ENCODE measurements at regions not wholly inside any gene's neighbourhood (a gene's known extent, or its start where the extent isn't known, plus 50 kb on each side); places are given as distances from the start of the nearest gene placed in this dataset.
"Not testable (repeated sequence)": the region's sequence is repeated elsewhere in the genome, so short reads cannot be mapped to it uniquely, and the experiment has no call there.

DNA sequence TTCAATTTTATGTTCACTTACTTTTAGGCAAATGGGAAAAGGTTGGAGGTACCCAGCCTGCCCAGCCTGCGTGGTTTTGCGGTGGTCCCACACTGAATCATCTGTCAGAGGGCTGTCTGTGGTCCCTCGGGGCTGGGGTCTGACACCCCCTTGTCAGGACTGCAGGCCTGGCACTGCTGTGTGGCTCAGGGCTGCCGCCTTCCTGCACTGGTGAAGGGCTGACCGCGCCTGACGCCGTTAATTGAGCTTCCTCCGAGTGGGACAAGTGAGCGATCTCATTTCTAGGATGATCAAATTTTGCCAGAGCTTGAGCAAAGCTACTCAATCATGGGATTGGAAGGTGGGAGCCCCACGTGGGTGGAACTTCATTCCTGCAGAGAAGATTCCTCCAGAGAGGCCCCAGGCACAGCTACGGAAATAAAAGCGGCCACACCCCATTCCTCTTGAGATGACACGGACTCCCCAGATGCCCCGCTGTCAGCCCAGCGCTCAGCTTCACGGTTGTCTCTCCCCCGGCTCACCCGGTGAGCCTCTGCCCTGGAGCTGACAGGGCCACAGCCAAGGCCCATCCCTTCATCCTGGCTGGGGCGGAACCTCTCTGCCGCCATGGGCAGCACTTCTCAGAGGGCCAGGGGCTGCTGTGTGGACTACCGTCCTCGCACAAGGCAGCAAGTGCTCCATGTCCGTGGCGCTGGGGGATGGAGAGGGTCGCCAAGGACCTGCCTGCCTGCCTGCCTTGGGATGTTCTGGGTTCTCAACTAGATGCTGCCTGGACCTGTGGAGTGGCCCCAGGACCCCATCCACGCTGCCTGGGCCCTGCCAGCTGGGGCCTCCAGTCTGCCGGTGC is 215.5 kb upstream of the SGCG start:
- not testable (repeated sequence) for H3K27ac ChIP-seq (ENCODE audit: low read length); H3K9me3 ChIP-seq (replicated peaks; ENCODE audit: control insufficient read depth, low read depth, low read length); H3K27me3 ChIP-seq (ENCODE audit: control insufficient read depth, insufficient read depth, low read length); H3K4me3 ChIP-seq (ENCODE audit: low read length); H3K36me3 ChIP-seq (ENCODE audit: control insufficient read depth, insufficient read depth, low read length)
- H3K4me1 ChIP-seq (ENCODE audit: control insufficient read depth, insufficient read depth, low read length): peaks cover 14% of the 10 kb centered on the region
- WGBS (ENCODE audit: insufficient coverage): 66% methylated on average over 18 of the region's 28 CpGs
- DNase-seq: peak; percentile 27

DNA sequence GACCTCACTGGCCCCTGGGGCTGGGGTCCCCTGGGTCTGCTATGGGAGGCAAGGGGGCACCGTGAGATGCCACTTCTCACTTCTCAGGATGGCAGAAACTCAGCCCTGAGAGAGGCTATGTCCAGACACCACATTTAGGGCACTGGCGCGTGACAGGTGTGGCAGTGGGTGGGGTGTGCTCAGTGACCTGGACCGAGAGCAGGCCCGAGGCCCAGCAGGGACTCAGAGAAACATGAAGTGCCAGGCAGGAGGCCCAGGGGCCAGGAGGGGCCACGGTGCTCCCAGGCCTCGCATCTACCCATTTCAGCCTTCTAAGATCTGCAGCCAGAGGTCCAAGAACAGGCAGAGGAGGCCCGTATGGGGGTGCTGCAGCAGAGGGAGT is 214.9 kb upstream of the SGCG start:
- not testable (repeated sequence) for H3K27ac ChIP-seq (ENCODE audit: low read length); H3K36me3 ChIP-seq (ENCODE audit: control insufficient read depth, insufficient read depth, low read length); DNase-seq; H3K9me3 ChIP-seq (replicated peaks; ENCODE audit: control insufficient read depth, low read depth, low read length); H3K27me3 ChIP-seq (ENCODE audit: control insufficient read depth, insufficient read depth, low read length); H3K4me3 ChIP-seq (ENCODE audit: low read length)
- WGBS (ENCODE audit: insufficient coverage): 90% methylated on average over 3 of the region's 8 CpGs
- peaks cover 14% of the 10 kb centered on the region for H3K4me1 ChIP-seq (ENCODE audit: control insufficient read depth, insufficient read depth, low read length)

DNA sequence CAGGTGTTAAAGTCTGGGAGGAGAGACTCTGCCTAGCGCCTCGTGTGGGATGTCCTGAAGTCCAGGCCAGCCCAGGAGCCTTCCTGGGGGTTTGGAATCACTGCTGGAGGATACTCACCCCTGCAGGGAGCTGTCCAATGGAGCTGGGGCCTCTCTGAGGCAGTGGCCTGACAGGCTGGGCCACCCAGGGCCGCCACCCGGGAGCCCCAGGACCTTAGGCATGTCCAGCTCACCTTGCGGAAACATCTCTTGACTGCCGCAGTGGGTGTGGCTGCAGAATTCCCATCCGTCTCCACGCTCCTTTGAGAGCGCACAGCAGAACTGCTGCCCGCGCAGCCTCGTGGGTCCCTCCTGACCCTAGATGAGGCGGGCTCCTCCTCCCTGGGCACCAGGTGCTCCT is 214.0 kb upstream of the SGCG start:
- peaks cover 14% of the 10 kb centered on the region for H3K4me1 ChIP-seq (ENCODE audit: control insufficient read depth, insufficient read depth, low read length)
- not testable (repeated sequence) for H3K36me3 ChIP-seq (ENCODE audit: control insufficient read depth, insufficient read depth, low read length); DNase-seq; H3K9me3 ChIP-seq (replicated peaks; ENCODE audit: control insufficient read depth, low read depth, low read length); H3K27ac ChIP-seq (ENCODE audit: low read length); H3K4me3 ChIP-seq (ENCODE audit: low read length); H3K27me3 ChIP-seq (ENCODE audit: control insufficient read depth, insufficient read depth, low read length)
- 92% methylated on average over 2 of the region's 13 CpGs for WGBS (ENCODE audit: insufficient coverage)

DNA sequence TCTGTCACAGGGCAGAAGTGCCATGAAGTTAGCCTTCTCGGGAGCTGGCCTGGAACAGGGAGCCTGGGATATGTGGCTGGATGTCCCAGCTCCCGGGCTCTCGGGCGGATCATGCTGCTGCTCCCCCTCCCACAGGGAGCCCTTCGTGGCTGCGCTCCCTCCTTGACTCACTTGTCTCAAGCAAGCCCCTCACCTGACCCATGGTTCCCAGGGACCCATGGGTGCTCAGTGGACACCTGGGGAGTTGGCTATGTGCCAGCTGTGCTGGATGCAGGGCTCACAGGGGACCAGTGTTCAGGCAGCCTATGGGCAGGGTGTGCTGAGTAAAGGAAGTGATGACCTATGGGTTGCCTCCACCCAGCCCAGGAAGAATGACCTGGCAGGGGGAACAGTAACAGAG is 213.1 kb upstream of the SGCG start:
- H3K4me3 ChIP-seq (ENCODE audit: low read length): no peak overlapping the region
- WGBS (ENCODE audit: insufficient coverage): 59% methylated on average over 5 of the region's 6 CpGs
- no peak for DNase-seq

DNA sequence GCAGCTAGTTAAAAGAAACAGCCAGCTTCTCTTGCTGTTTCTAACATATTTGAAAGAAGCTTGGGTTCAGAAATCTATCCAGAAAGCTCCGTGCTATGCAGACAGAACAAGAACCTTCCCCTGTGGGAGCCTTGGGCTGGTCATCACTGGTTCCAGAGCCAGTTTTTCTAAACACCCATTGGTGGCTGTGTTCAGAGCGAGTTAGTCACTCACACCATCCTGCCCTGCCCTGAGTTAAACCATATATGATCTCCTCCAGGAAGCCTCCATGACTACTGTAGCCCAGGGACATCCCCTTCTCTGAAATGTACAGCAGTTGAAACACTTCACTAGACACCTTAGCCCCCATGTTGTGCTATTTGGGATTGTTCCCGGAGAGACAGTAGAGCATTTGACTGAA is 200.8 kb upstream of the SGCG start:
- Histone ChIP-seq H3K4me3 (ENCODE audit: low read length) (no peak overlapping the region), H3K36me3 (ENCODE audit: control insufficient read depth, insufficient read depth, low read length) (no peaks in the 10 kb centered on the region), H3K27me3 (ENCODE audit: control insufficient read depth, insufficient read depth, low read length) (no peaks in the 10 kb centered on the region), H3K27ac (ENCODE audit: low read length) (no peak overlapping the region), H3K9me3 (replicated peaks; ENCODE audit: control insufficient read depth, low read depth, low read length) (peaks cover 15% of the 10 kb centered on the region), H3K4me1 (ENCODE audit: control insufficient read depth, insufficient read depth, low read length) (peaks cover 3% of the 10 kb centered on the region)
- WGBS (ENCODE audit: insufficient coverage): 56% methylated on average over 2 of the region's 3 CpGs
- no peak for DNase-seq

More for the DNA sequence above, 213.1 kb upstream of the SGCG start:
- Histone ChIP-seq H3K4me1 (ENCODE audit: control insufficient read depth, insufficient read depth, low read length) (peaks cover 14% of the 10 kb centered on the region), H3K27me3 (ENCODE audit: control insufficient read depth, insufficient read depth, low read length) (no peaks in the 10 kb centered on the region), H3K9me3 (replicated peaks; ENCODE audit: control insufficient read depth, low read depth, low read length) (no peaks in the 10 kb centered on the region), H3K27ac (ENCODE audit: low read length) (no peak overlapping the region), H3K36me3 (ENCODE audit: control insufficient read depth, insufficient read depth, low read length) (no peaks in the 10 kb centered on the region)

DNA sequence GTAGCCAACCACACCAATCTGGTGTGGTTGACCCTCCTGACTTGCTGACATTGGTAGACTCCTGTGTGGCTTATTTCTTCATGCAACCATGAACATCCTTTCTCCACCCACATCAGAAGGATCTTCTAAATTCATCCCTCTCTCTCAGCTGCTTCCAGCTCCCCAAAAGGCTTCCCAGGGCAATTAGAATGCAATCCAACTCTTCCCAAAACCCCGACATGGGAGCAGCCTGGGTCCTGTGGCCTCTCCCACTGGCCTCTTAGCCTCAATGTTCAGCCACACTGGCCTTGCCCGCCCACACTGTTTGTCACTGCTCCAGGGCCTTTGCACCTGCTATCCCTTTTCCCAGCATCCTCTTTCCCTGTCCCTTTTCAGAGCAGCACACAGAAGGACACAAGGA is 199.8 kb upstream of the SGCG start:
- Histone ChIP-seq H3K27me3 (ENCODE audit: control insufficient read depth, insufficient read depth, low read length) (no peaks in the 10 kb centered on the region), H3K27ac (ENCODE audit: low read length) (no peak overlapping the region), H3K4me3 (ENCODE audit: low read length) (no peak overlapping the region), H3K36me3 (ENCODE audit: control insufficient read depth, insufficient read depth, low read length) (no peaks in the 10 kb centered on the region), H3K9me3 (replicated peaks; ENCODE audit: control insufficient read depth, low read depth, low read length) (peaks cover 15% of the 10 kb centered on the region), H3K4me1 (ENCODE audit: control insufficient read depth, insufficient read depth, low read length) (peaks cover 3% of the 10 kb centered on the region)
- WGBS (ENCODE audit: insufficient coverage): 83% methylated on average over 2 of the region's 2 CpGs
- DNase-seq: no peak

DNA sequence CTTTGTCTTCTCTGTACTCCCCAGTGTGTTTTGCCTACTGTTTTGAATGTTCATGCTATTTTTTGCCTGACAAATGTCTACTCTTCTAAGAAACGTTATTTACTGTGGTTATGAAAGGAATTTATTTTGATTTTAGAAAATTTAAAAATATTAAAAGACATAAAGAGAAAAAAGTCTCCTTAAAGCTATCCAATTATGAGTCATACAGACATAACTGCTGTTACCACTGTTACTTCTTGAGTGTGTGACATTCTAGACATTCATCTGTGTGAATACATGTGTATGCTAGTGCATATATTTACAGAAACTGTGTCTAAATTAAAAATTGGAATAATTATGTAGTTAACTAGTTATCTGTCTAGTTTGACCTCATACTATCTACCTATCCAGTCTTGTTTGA is 187.6 kb upstream of the SGCG start:
- Histone ChIP-seq H3K4me1 (ENCODE audit: control insufficient read depth, insufficient read depth, low read length) (no peaks in the 10 kb centered on the region), H3K36me3 (ENCODE audit: control insufficient read depth, insufficient read depth, low read length) (no peaks in the 10 kb centered on the region), H3K27me3 (ENCODE audit: control insufficient read depth, insufficient read depth, low read length) (no peaks in the 10 kb centered on the region), H3K27ac (ENCODE audit: low read length) (no peak overlapping the region), H3K4me3 (ENCODE audit: low read length) (no peak overlapping the region), H3K9me3 (replicated peaks; ENCODE audit: control insufficient read depth, low read depth, low read length) (no peaks in the 10 kb centered on the region)
- WGBS (ENCODE audit: insufficient coverage): no CpG with 5 or more reads among the region's 1 CpG
- DNase-seq: no peak

DNA sequence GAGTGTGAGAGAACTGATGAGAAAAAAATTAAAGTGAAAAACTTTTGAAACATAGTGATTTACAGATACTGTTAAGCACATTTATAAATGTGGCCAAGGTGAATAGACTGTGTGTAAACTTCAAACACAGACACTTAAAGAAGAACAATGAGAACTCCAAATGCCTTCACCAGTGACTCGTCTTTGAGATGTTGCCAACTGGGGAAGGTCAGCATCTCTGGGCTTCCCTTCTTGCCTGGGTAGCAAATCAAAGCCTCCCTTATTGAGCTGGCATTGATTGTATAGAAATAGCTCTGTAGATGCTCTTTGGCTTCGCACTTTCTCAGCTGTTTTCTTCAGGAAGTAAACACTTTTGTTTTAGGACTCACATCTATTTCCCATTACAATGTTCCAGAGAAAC is 177.3 kb upstream of the SGCG start:
- H3K36me3 ChIP-seq (ENCODE audit: control insufficient read depth, insufficient read depth, low read length): no peaks in the 10 kb centered on the region
- DNase-seq: no peak
- no peaks in the 10 kb centered on the region for H3K27me3 ChIP-seq (ENCODE audit: control insufficient read depth, insufficient read depth, low read length)
- H3K4me1 ChIP-seq (ENCODE audit: control insufficient read depth, insufficient read depth, low read length): peaks cover 4% of the 10 kb centered on the region
- H3K4me3 ChIP-seq (ENCODE audit: low read length): no peak overlapping the region
- no peak overlapping the region for H3K27ac ChIP-seq (ENCODE audit: low read length)
- no CpG with 5 or more reads among the region's 2 CpGs for WGBS (ENCODE audit: insufficient coverage)
- peaks cover 8% of the 10 kb centered on the region for H3K9me3 ChIP-seq (replicated peaks; ENCODE audit: control insufficient read depth, low read depth, low read length)

DNA sequence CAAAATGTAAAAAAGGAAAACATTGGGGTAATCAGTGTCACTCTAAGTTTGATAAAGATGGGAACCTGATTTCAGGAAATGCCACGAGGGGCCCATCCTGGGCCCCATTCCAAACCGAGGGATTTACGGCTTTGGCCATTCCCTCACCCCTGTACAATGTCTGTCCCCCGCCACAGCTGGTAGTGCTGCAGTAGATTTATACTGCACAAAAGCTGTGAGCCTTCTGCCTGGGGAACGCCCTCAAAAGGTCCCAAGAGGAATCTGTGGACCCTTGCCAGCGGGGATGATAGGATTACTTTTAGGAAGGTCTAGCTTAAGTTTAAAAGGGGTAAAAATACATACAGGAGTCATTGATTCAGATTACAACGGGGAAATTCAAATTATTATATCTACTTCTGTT is 173.4 kb upstream of the SGCG start:
- peaks cover 4% of the 10 kb centered on the region for H3K9me3 ChIP-seq (replicated peaks; ENCODE audit: control insufficient read depth, low read depth, low read length)
- peaks cover 4% of the 10 kb centered on the region for H3K4me1 ChIP-seq (ENCODE audit: control insufficient read depth, insufficient read depth, low read length)
- no peaks in the 10 kb centered on the region for H3K27me3 ChIP-seq (ENCODE audit: control insufficient read depth, insufficient read depth, low read length)
- WGBS (ENCODE audit: insufficient coverage): 10% methylated on average over 2 of the region's 7 CpGs
- no peak overlapping the region for H3K4me3 ChIP-seq (ENCODE audit: low read length)
- H3K27ac ChIP-seq (ENCODE audit: low read length): peak overlapping the region; percentile 13
- H3K36me3 ChIP-seq (ENCODE audit: control insufficient read depth, insufficient read depth, low read length): no peaks in the 10 kb centered on the region
- peak; percentile 75 for DNase-seq

DNA sequence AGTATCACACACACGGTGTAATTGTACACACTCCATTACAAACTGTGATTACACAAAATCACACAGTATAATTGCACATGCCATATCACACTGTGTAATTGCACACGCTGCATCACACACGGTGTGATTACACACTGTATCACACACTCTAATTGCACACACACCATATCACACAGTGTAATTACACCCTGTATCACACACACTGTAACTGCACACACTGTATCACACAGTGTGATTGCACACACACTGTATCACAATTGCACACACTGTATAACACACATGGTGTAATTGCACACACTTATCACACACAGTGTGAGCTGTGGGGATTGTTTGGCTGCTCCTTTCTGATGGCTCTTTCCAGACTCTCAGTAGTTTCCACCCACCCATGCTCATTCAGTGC is 162.6 kb upstream of the SGCG start:
- DNase-seq: no peak
- Histone ChIP-seq H3K4me1 (ENCODE audit: control insufficient read depth, insufficient read depth, low read length) (no peaks in the 10 kb centered on the region), H3K9me3 (replicated peaks; ENCODE audit: control insufficient read depth, low read depth, low read length) (no peaks in the 10 kb centered on the region), H3K36me3 (ENCODE audit: control insufficient read depth, insufficient read depth, low read length) (no peaks in the 10 kb centered on the region), H3K27ac (ENCODE audit: low read length) (no peak overlapping the region), H3K27me3 (ENCODE audit: control insufficient read depth, insufficient read depth, low read length) (no peaks in the 10 kb centered on the region), H3K4me3 (ENCODE audit: low read length) (no peak overlapping the region)
- WGBS (ENCODE audit: insufficient coverage): 83% methylated on average over 3 of the region's 3 CpGs

Measured in muscle of leg (tissue), 3 donors.